PC-3 (cell line): ENCODE measurements at regions not wholly inside any gene's neighbourhood (a gene's known extent, or its start where the extent isn't known, plus 50 kb on each side); places are given as distances from the start of the nearest gene placed in this dataset.

ENCODE experiments used
- ATAC-seq: fragments of 200-7000 bp; cut with Tn5 transposase; 2 replicates; pipeline ENCODE4 v1.9.1; 2020; ENCODE audit warnings: mild to moderate bottlenecking, moderate library complexity
- BruUV-seq: library from RNA; stranded (reverse); fragments of 400-500 nt; replicated peaks from 2 replicates; lab custom pipeline; 2021; lab: Mats Ljungman, UMichigan
- CTCF ChIA-PET: fragments of 300-600 bp; sonication (Branson Sonifier 250); formaldehyde crosslinking; loops from one replicate; lab custom pipeline; 2022; ENCODE audit warnings: antibody characterized with exemption; lab: Charles Lee
- POLR2A ChIA-PET: fragments of 300-600 bp; sonication (Branson Sonifier 250); formaldehyde crosslinking; loops from one replicate; lab custom pipeline; 2022; ENCODE audit warnings: antibody characterized with exemption; ENCODE audit not compliant: unreplicated experiment; lab: Charles Lee
- DNase-seq: peaks from one replicate; pipeline ENCODE4 v3.0.0-alpha.2; 2015
- H2AFZ ChIP-seq: fragments of 300-600 bp; sonication (generic); 2 replicates; pipeline ENCODE4 v1.6.0; 2016; ENCODE audit warnings: antibody characterized with exemption, low read length
- H3F3A ChIP-seq: fragments of 300-600 bp; sonication (generic); one replicate; pipeline ENCODE4 v1.6.0; 2017; ENCODE audit warnings: antibody characterized with exemption, low read length, control low read depth, mild to moderate bottlenecking; ENCODE audit not compliant: unreplicated experiment
- H3K27ac ChIP-seq: fragments of 300-600 bp; sonication (generic); 2 replicates; pipeline ENCODE4 v1.5.1; 2016; ENCODE audit warnings: mild to moderate bottlenecking, low read length
- H3K27me3 ChIP-seq: fragments of 300-600 bp; sonication (generic); 2 replicates; pipeline ENCODE4 v1.6.1; 2016; ENCODE audit warnings: low read length, mixed read lengths
- H3K36me3 ChIP-seq: fragments of 300-600 bp; sonication (generic); 2 replicates; pipeline ENCODE4 v1.6.1; 2016; ENCODE audit warnings: low read depth, mixed run types, low read length, mixed read lengths
- H3K4me1 ChIP-seq: fragments of 300-600 bp; sonication (generic); 2 replicates; pipeline ENCODE4 v1.5.1; 2016; ENCODE audit warnings: low read length; ENCODE audit not compliant: insufficient read depth
- H3K4me2 ChIP-seq: fragments of 300-600 bp; sonication (generic); 2 replicates; pipeline ENCODE4 v1.6.0; 2016; ENCODE audit warnings: low read length
- H3K4me3 ChIP-seq: fragments of 300-600 bp; sonication (generic); 2 replicates; pipeline ENCODE4 v1.5.1; 2016; ENCODE audit warnings: mild to moderate bottlenecking, low read length, mixed read lengths
- H3K79me2 ChIP-seq: fragments of 300-600 bp; sonication (generic); 2 replicates; pipeline ENCODE4 v1.6.1; 2017; ENCODE audit warnings: low read length, mixed read lengths
- H3K9ac ChIP-seq: fragments of 300-600 bp; sonication (generic); 2 replicates; pipeline ENCODE4 v1.6.0; 2016; ENCODE audit warnings: mild to moderate bottlenecking, low read length
- H3K9me2 ChIP-seq: fragments of 300-600 bp; sonication (generic); replicated peaks from 2 replicates; pipeline ENCODE4 v1.6.1; 2016; ENCODE audit warnings: mixed run types, low read length, mixed read lengths
- H3K9me3 ChIP-seq: fragments of 300-600 bp; sonication (generic); 2 replicates; pipeline ENCODE4 v1.6.1; 2016; ENCODE audit warnings: low read length, mixed read lengths
- H4K20me1 ChIP-seq: fragments of 300-600 bp; sonication (generic); 2 replicates; pipeline ENCODE4 v1.6.1; 2016; ENCODE audit warnings: low read length, mixed read lengths
- CTCF ChIP-seq: fragments of 300-600 bp; sonication (generic); conservative IDR thresholded peaks from 2 replicates; pipeline ENCODE4 v1.5.1; 2017; ENCODE audit warnings: antibody characterized with exemption, low read depth, mild to moderate bottlenecking, low read length
- EZH2 ChIP-seq: fragments of 300-600 bp; sonication (generic); IDR thresholded peaks from one replicate; pipeline ENCODE4 v1.6.1; 2017; ENCODE audit warnings: antibody characterized with exemption, mild to moderate bottlenecking, low read length; ENCODE audit not compliant: unreplicated experiment
- EZH2phosphoT487 ChIP-seq: fragments of 300-600 bp; sonication (generic); IDR thresholded peaks from 2 replicates; pipeline ENCODE4 v1.6.1; 2018; ENCODE audit warnings: mild to moderate bottlenecking, antibody characterized with exemption, low read length, borderline replicate concordance
- intact Hi-C: fragments of 100-400 bp; cut with micrococcal nuclease; formaldehyde crosslinking; loops from 2 replicates; pipeline ENCODE4 v1.9.0; 2023

GRCh38 chr1:206411321-206411720 is 59.0 kb upstream of the IKBKE start:
- Histone ChIP-seq H3K4me1 (no peaks in the 10 kb centered on the region), H3K9me2 (no peaks in the 10 kb centered on the region), H3K4me2 (no peak overlapping the region), H3K9me3 (no peaks in the 10 kb centered on the region), H2AFZ (no peak overlapping the region), H3F3A (no peaks in the 10 kb centered on the region), H4K20me1 (no peaks in the 10 kb centered on the region), H3K4me3 (no peak overlapping the region), H3K9ac (no peak overlapping the region), H3K27me3 (no peaks in the 10 kb centered on the region), H3K36me3 (no peaks in the 10 kb centered on the region), H3K79me2 (no peaks in the 10 kb centered on the region), H3K27ac (no peak overlapping the region)
- DNase-seq: no peak
- intact Hi-C loops: no loop called here
- ATAC-seq: no peak
- TF ChIP-seq EZH2: no peak
- no peak for TF ChIP-seq EZH2phosphoT487
- no peak for TF ChIP-seq CTCF
- POLR2A ChIA-PET: no interaction called here
- CTCF ChIA-PET: no interaction called here
- no TSS peak for BruUV-seq

- Histone ChIP-seq H3K27me3 (no peaks in the 10 kb centered on the region), H3K4me2 (no peak overlapping the region), H3K27ac (no peak overlapping the region), H3K9me3 (no peaks in the 10 kb centered on the region), H3K4me1 (peaks cover 17% of the 10 kb centered on the region), H3K9ac (no peak overlapping the region), H3K79me2 (no peaks in the 10 kb centered on the region), H3K36me3 (peaks cover 9% of the 10 kb centered on the region), H4K20me1 (no peaks in the 10 kb centered on the region), H3K9me2 (no peaks in the 10 kb centered on the region), H2AFZ (no peak overlapping the region), H3F3A (no peaks in the 10 kb centered on the region), H3K4me3 (no peak overlapping the region)
- no TSS peak for BruUV-seq
- no peak for TF ChIP-seq CTCF
- TF ChIP-seq EZH2: no peak
- TF ChIP-seq EZH2phosphoT487: no peak
- intact Hi-C loops: no loop called here
- no peak for ATAC-seq
- ChIA-PET CTCF (no interaction called here), POLR2A (no interaction called here)
- no peak for DNase-seq
Measured at GRCh38 chr1:206415942-206416341, 54.3 kb upstream of the IKBKE start.

GRCh38 chr1:206417774-206418614 is 52.3 kb upstream of the IKBKE start:
- ChIA-PET CTCF (no interaction called here), POLR2A (no interaction called here)
- Histone ChIP-seq H3K27ac (no peak overlapping the region), H3K36me3 (peaks cover 16% of the 10 kb centered on the region), H3K27me3 (no peaks in the 10 kb centered on the region), H3K9me2 (no peaks in the 10 kb centered on the region), H3K4me1 (peaks cover 22% of the 10 kb centered on the region), H2AFZ (no peak overlapping the region), H4K20me1 (no peaks in the 10 kb centered on the region), H3K79me2 (no peaks in the 10 kb centered on the region), H3K9me3 (no peaks in the 10 kb centered on the region), H3K4me3 (no peak overlapping the region), H3K4me2 (no peak overlapping the region), H3K9ac (no peak overlapping the region), H3F3A (no peaks in the 10 kb centered on the region)
- ATAC-seq (no peak), DNase-seq (no peak)
- no peak for TF ChIP-seq EZH2
- no peak for TF ChIP-seq CTCF
- no peak for TF ChIP-seq EZH2phosphoT487
- intact Hi-C loops: no loop called here
- no TSS peak for BruUV-seq
